HEK293 (cell line): ENCODE measurements at regions not wholly inside any gene's neighbourhood (a gene's known extent, or its start where the extent isn't known, plus 50 kb on each side); places are given as distances from the start of the nearest gene placed in this dataset.

ENCODE experiments used
- CTCF ChIA-PET: fragments of 350-600 bp; formaldehyde crosslinking; extraction: SDS; loops from one replicate; lab custom pipeline; 2021; ENCODE audit warnings: antibody characterized with exemption; lab: Yijun Ruan, JAX
- POLR2A ChIA-PET: fragments of 300-600 bp; formaldehyde crosslinking; extraction: SDS; loops from one replicate; lab custom pipeline; 2020; ENCODE audit warnings: antibody characterized with exemption, inconsistent platforms; lab: Yijun Ruan, JAX
- H3K27ac ChIP-seq: fragments of 200-500 bp; sonication (Bioruptor generic); 2 replicates; pipeline ENCODE4 v1.5.1; 2014; ENCODE audit warnings: low read depth, low read length, control low read depth, inconsistent platforms; ENCODE audit errors: extremely low read depth
- H3K36me3 ChIP-seq, 2 experiments: fragments of 200-500 bp in 1 of 2; sonication (Bioruptor generic) in 1 of 2; 1 replicate in 1 of 2; 2 replicates in 1 of 2; pipeline ENCODE4 v1.5.1; 2014 to 2017; ENCODE audit warnings: inconsistent platforms in 2 of 2, low read length in 2 of 2; ENCODE audit not compliant: control insufficient read depth in 2 of 2, insufficient read depth in 1 of 2
- H3K4me1 ChIP-seq: fragments of 200-500 bp; sonication (Bioruptor generic); 2 replicates; pipeline ENCODE4 v1.5.1; 2014; ENCODE audit warnings: mild to moderate bottlenecking, low read length, inconsistent platforms; ENCODE audit not compliant: control insufficient read depth, insufficient read depth
- H3K4me3 ChIP-seq: 2 replicates; pipeline ENCODE4 v1.5.1; 2011; ENCODE audit warnings: low read depth, mild to moderate bottlenecking, control low read depth, low read length, moderate library complexity
- H3K9me3 ChIP-seq: fragments of 200-500 bp; sonication (Bioruptor generic); 2 replicates; pipeline ENCODE4 v1.5.1; 2014; ENCODE audit warnings: low read depth, low read length, inconsistent platforms; ENCODE audit not compliant: control insufficient read depth, insufficient read depth
- HOXC10 ChIP-seq: sonication (generic); formaldehyde crosslinking; IDR thresholded peaks from 2 replicates; pipeline ENCODE4 v1.8.1; 2023; ENCODE audit warnings: mild to moderate bottlenecking, missing genetic modification reagents
- MZF1 ChIP-seq: fragments of 450-650 bp; formaldehyde crosslinking; IDR thresholded peaks from 2 replicates; pipeline ENCODE4 v1.5.1; 2017; ENCODE audit warnings: missing biosample characterization, missing genetic modification characterization, borderline replicate concordance
- PRDM2 ChIP-seq: fragments of 450-650 bp; formaldehyde crosslinking; IDR thresholded peaks from 2 replicates; pipeline ENCODE4 v1.5.1; 2016; ENCODE audit warnings: missing biosample characterization, missing genetic modification characterization, borderline replicate concordance
- ZBTB49 ChIP-seq: fragments of 450-650 bp; formaldehyde crosslinking; IDR thresholded peaks from 2 replicates; pipeline ENCODE4 v1.5.1; 2016; ENCODE audit warnings: missing biosample characterization, missing genetic modification characterization, low read depth
- ZFP37 ChIP-seq: fragments of 450-650 bp; formaldehyde crosslinking; IDR thresholded peaks from 2 replicates; pipeline ENCODE4 v1.5.1; 2016; ENCODE audit warnings: missing biosample characterization, missing genetic modification characterization
- ZFP41 ChIP-seq: fragments of 450-650 bp; formaldehyde crosslinking; IDR thresholded peaks from 2 replicates; pipeline ENCODE4 v1.5.1; 2016; ENCODE audit warnings: missing biosample characterization, missing genetic modification characterization, borderline replicate concordance
- ZNF114 ChIP-seq: fragments of 450-650 bp; formaldehyde crosslinking; IDR thresholded peaks from 2 replicates; pipeline ENCODE4 v1.5.0; 2017; ENCODE audit warnings: missing biosample characterization, missing genetic modification characterization
- ZNF121 ChIP-seq: fragments of 450-650 bp; formaldehyde crosslinking; IDR thresholded peaks from 2 replicates; pipeline ENCODE4 v1.5.1; 2016; ENCODE audit warnings: missing biosample characterization, missing genetic modification characterization
- ZNF184 ChIP-seq: fragments of 450-650 bp; IDR thresholded peaks from 2 replicates; pipeline ENCODE4 v1.5.1; 2018; ENCODE audit warnings: missing biosample characterization, mild to moderate bottlenecking, missing genetic modification characterization
- ZNF23 ChIP-seq: fragments of 450-650 bp; formaldehyde crosslinking; IDR thresholded peaks from 2 replicates; pipeline ENCODE4 v1.5.1; 2016; ENCODE audit warnings: missing biosample characterization, missing genetic modification characterization, borderline replicate concordance
- ZNF248 ChIP-seq: fragments of 450-650 bp; formaldehyde crosslinking; IDR thresholded peaks from 2 replicates; pipeline ENCODE4 v1.5.1; 2017; ENCODE audit warnings: missing biosample characterization, missing genetic modification characterization
- ZNF274 ChIP-seq, 2 experiments: fragments of 200-500 bp in 1 of 2; fragments of 450-650 bp in 1 of 2; sonication (Bioruptor generic) in 1 of 2; formaldehyde crosslinking in 1 of 2; IDR thresholded peaks; 2 replicates each; pipeline versions ENCODE4 v1.5.1 to v1.6.1; 2014 to 2016; ENCODE audit warnings: borderline replicate concordance in 1 of 2, inconsistent platforms in 1 of 2, low read length in 1 of 2, missing biosample characterization in 1 of 2, missing genetic modification characterization in 1 of 2
- ZNF362 ChIP-seq: fragments of 450-650 bp; formaldehyde crosslinking; IDR thresholded peaks from 2 replicates; pipeline ENCODE4 v1.5.1; 2016; ENCODE audit warnings: missing biosample characterization, missing genetic modification characterization
- ZNF423 ChIP-seq: fragments of 450-650 bp; formaldehyde crosslinking; IDR thresholded peaks from 2 replicates; pipeline ENCODE4 v1.5.1; 2016; ENCODE audit warnings: missing biosample characterization, missing genetic modification characterization
- ZNF48 ChIP-seq: fragments of 450-650 bp; formaldehyde crosslinking; IDR thresholded peaks from 2 replicates; pipeline ENCODE4 v1.5.1; 2016; ENCODE audit warnings: missing biosample characterization, missing genetic modification characterization
- ZNF664 ChIP-seq: fragments of 450-650 bp; formaldehyde crosslinking; IDR thresholded peaks from 2 replicates; pipeline ENCODE4 v1.5.1; 2016; ENCODE audit warnings: missing biosample characterization, missing genetic modification characterization
- ZNF704 ChIP-seq: fragments of 450-650 bp; formaldehyde crosslinking; IDR thresholded peaks from 2 replicates; pipeline ENCODE4 v1.5.1; 2016; ENCODE audit warnings: missing biosample characterization, missing genetic modification characterization
- ZSCAN30 ChIP-seq: fragments of 450-650 bp; IDR thresholded peaks from 2 replicates; pipeline ENCODE4 v1.5.1; 2018; ENCODE audit warnings: missing biosample characterization, mild to moderate bottlenecking, missing genetic modification characterization, moderate library complexity
- ZSCAN4 ChIP-seq: fragments of 450-650 bp; formaldehyde crosslinking; IDR thresholded peaks from 2 replicates; pipeline ENCODE4 v1.5.1; 2017; ENCODE audit warnings: missing biosample characterization, missing genetic modification characterization

GRCh38 chr20:55668631-55669030 lies 336.7 kb downstream of the CBLN4 start:
- Histone ChIP-seq H3K9me3 (no peaks in the 10 kb centered on the region), H3K4me3 (no peak overlapping the region), H3K4me1 (no peaks in the 10 kb centered on the region), H3K36me3 (no peaks in the 10 kb centered on the region), H3K27ac (no peak overlapping the region)
- ChIA-PET CTCF (no interaction called here), POLR2A (no interaction called here)
- TF ChIP-seq ZSCAN4 (tag by site-specific recombination): no peak
- no peak for TF ChIP-seq ZNF362 (tag by site-specific recombination)

- Histone ChIP-seq H3K4me1 (no peaks in the 10 kb centered on the region), H3K27ac (no peak overlapping the region), H3K9me3 (no peaks in the 10 kb centered on the region), H3K36me3 (no peaks in the 10 kb centered on the region), H3K4me3 (no peak overlapping the region)
- TF ChIP-seq ZNF274 (IDR thresholded peaks at IDR 0.05; ENCODE audit: low read length): no peak
- TF ChIP-seq ZNF274 (tag by site-specific recombination; IDR thresholded peaks at IDR 0.05; ENCODE audit: borderline replicate concordance): no peak
- TF ChIP-seq ZNF423: no peak
- no peak for TF ChIP-seq ZFP41 (tag by site-specific recombination)
- no peak for TF ChIP-seq MZF1
- TF ChIP-seq ZSCAN30 (tag by site-specific recombination): no peak
- TF ChIP-seq ZBTB49 (tag by site-specific recombination): no peak
- TF ChIP-seq ZNF184: no peak
- TF ChIP-seq ZNF48 (tag by site-specific recombination): no peak
- no peak for TF ChIP-seq PRDM2
- no peak for TF ChIP-seq HOXC10 (CRISPR knock-in tag)
- no peak for TF ChIP-seq ZNF23 (tag by site-specific recombination)
- no peak for TF ChIP-seq ZNF248 (tag by site-specific recombination)
- no peak for TF ChIP-seq ZNF121 (tag by site-specific recombination)
- TF ChIP-seq ZNF114 (tag by site-specific recombination): no peak
- no peak for TF ChIP-seq ZFP37 (tag by site-specific recombination)
- no peak for TF ChIP-seq ZNF664 (tag by site-specific recombination)
- no peak for TF ChIP-seq ZNF704 (tag by site-specific recombination)
- ChIA-PET CTCF (no interaction called here), POLR2A (no interaction called here)
Observed at GRCh38 chr20:55667955-55668354, 337.4 kb downstream of the CBLN4 start.
